ENCODE measurements at regions not wholly inside any gene's neighbourhood (a gene's known extent, or its start where the extent isn't known, plus 50 kb on each side); places are given as distances from the start of the nearest gene placed in this dataset.

GRCh38 chr12:43169115-43169681, 382.8 kb downstream of the ADAMTS20 start:
- no peaks in the 10 kb centered on the region for H3K4me1 Mint-ChIP-seq (ENCODE audit: low read depth)
- H3K36me3 Mint-ChIP-seq (ENCODE audit: low read depth) = no peaks in the 10 kb centered on the region
- no peaks in the 10 kb centered on the region for H3K9me3 Mint-ChIP-seq
- H3K4me3 Mint-ChIP-seq = no peak overlapping the region
- no peaks in the 10 kb centered on the region for H3K27me3 Mint-ChIP-seq (ENCODE audit: insufficient read depth)
- no peak overlapping the region for H3K27ac Mint-ChIP-seq
- no peak for DNase-seq
- TF ChIP-seq CTCF (IDR thresholded peaks at IDR 0.05) = no peak

- no peak for TF ChIP-seq CTCF (IDR thresholded peaks at IDR 0.05)
- no peak for DNase-seq
- no peaks in the 10 kb centered on the region for H3K4me1 Mint-ChIP-seq (ENCODE audit: low read depth)
- no peaks in the 10 kb centered on the region for H3K27me3 Mint-ChIP-seq (ENCODE audit: insufficient read depth)
- no peak overlapping the region for H3K4me3 Mint-ChIP-seq
- no peak overlapping the region for H3K27ac Mint-ChIP-seq
- no peaks in the 10 kb centered on the region for H3K9me3 Mint-ChIP-seq
- no peaks in the 10 kb centered on the region for H3K36me3 Mint-ChIP-seq (ENCODE audit: low read depth)
These were observed 384.3 kb downstream of the ADAMTS20 start for GRCh38 chr12:43167691-43168090.

- H3K4me1 Mint-ChIP-seq (ENCODE audit: low read depth) = no peaks in the 10 kb centered on the region
- no peak overlapping the region for H3K27ac Mint-ChIP-seq
- H3K27me3 Mint-ChIP-seq (ENCODE audit: insufficient read depth) = no peaks in the 10 kb centered on the region
- DNase-seq = no peak
- no peak for TF ChIP-seq CTCF (IDR thresholded peaks at IDR 0.05)
- H3K36me3 Mint-ChIP-seq (ENCODE audit: low read depth) = no peaks in the 10 kb centered on the region
- no peaks in the 10 kb centered on the region for H3K9me3 Mint-ChIP-seq
- no peak overlapping the region for H3K4me3 Mint-ChIP-seq
These were observed 386.7 kb downstream of the ADAMTS20 start for GRCh38 chr12:43165351-43165750.

- no peak for TF ChIP-seq CTCF (IDR thresholded peaks at IDR 0.05)
- no peaks in the 10 kb centered on the region for H3K27me3 Mint-ChIP-seq (ENCODE audit: insufficient read depth)
- no peaks in the 10 kb centered on the region for H3K36me3 Mint-ChIP-seq (ENCODE audit: low read depth)
- no peak for DNase-seq
- no peak overlapping the region for H3K4me3 Mint-ChIP-seq
- no peaks in the 10 kb centered on the region for H3K9me3 Mint-ChIP-seq
- H3K4me1 Mint-ChIP-seq (ENCODE audit: low read depth) = no peaks in the 10 kb centered on the region
- H3K27ac Mint-ChIP-seq = no peak overlapping the region
These were observed 389.9 kb downstream of the ADAMTS20 start for GRCh38 chr12:43162138-43162537.

- no peaks in the 10 kb centered on the region for H3K9me3 Mint-ChIP-seq
- DNase-seq = no peak
- H3K4me3 Mint-ChIP-seq = no peak overlapping the region
- H3K27me3 Mint-ChIP-seq (ENCODE audit: insufficient read depth) = no peaks in the 10 kb centered on the region
- H3K27ac Mint-ChIP-seq = no peak overlapping the region
- no peak for TF ChIP-seq CTCF (IDR thresholded peaks at IDR 0.05)
- H3K36me3 Mint-ChIP-seq (ENCODE audit: low read depth) = no peaks in the 10 kb centered on the region
- H3K4me1 Mint-ChIP-seq (ENCODE audit: low read depth) = peaks cover 6% of the 10 kb centered on the region; the same call in 1 of the 2 replicates
These were observed 392.5 kb downstream of the ADAMTS20 start for GRCh38 chr12:43159506-43159905.

- no peak overlapping the region for H3K27ac Mint-ChIP-seq
- peaks cover 6% of the 10 kb centered on the region; the same call in 1 of the 2 replicates for H3K4me1 Mint-ChIP-seq (ENCODE audit: low read depth)
These were observed 393.9 kb downstream of the ADAMTS20 start for GRCh38 chr12:43158126-43158525.

More at GRCh38 chr12:43158126-43158525, 393.9 kb downstream of the ADAMTS20 start:
- DNase-seq = no peak
- H3K27me3 Mint-ChIP-seq (ENCODE audit: insufficient read depth) = peaks cover 1% of the 10 kb centered on the region; the same call in 1 of the 2 replicates
- no peaks in the 10 kb centered on the region for H3K36me3 Mint-ChIP-seq (ENCODE audit: low read depth)
- H3K4me3 Mint-ChIP-seq = no peak overlapping the region
- TF ChIP-seq CTCF (IDR thresholded peaks at IDR 0.05) = no peak
- no peaks in the 10 kb centered on the region for H3K9me3 Mint-ChIP-seq
